Endothelial cell (in vitro differentiated cells): ENCODE measurements at regions not wholly inside any gene's neighbourhood (a gene's known extent, or its start where the extent isn't known, plus 50 kb on each side); places are given as distances from the start of the nearest gene placed in this dataset.

Source experiments
- DNase-seq: peaks from one replicate; pipeline ENCODE4 v3.0.0; 2021; ENCODE audit warnings: low spot score
- H3K27ac Mint-ChIP-seq: one replicate; pipeline ENCODE4 v1.8.0; 2021; ENCODE audit warnings: mixed read lengths, inconsistent platforms; ENCODE audit not compliant: unreplicated experiment
- H3K27me3 Mint-ChIP-seq: one replicate; pipeline ENCODE4 v1.8.0; 2021; ENCODE audit warnings: mild to moderate bottlenecking, moderate library complexity, mixed read lengths, inconsistent platforms; ENCODE audit not compliant: unreplicated experiment
- H3K36me3 Mint-ChIP-seq: one replicate; pipeline ENCODE4 v1.8.0; 2021; ENCODE audit warnings: mild to moderate bottlenecking, low read depth, mixed read lengths, inconsistent platforms; ENCODE audit not compliant: unreplicated experiment
- H3K4me1 Mint-ChIP-seq: one replicate; pipeline ENCODE4 v1.8.0; 2021; ENCODE audit warnings: mild to moderate bottlenecking, mixed read lengths, inconsistent platforms; ENCODE audit not compliant: unreplicated experiment
- H3K4me3 Mint-ChIP-seq: one replicate; pipeline ENCODE4 v1.8.0; 2021; ENCODE audit warnings: mild to moderate bottlenecking, mixed read lengths, inconsistent platforms; ENCODE audit not compliant: unreplicated experiment
- H3K9me3 Mint-ChIP-seq: one replicate; pipeline ENCODE4 v1.8.0; 2021; ENCODE audit warnings: mixed read lengths, inconsistent platforms; ENCODE audit not compliant: unreplicated experiment
- CTCF ChIP-seq: fragments of 200-600 bp; sonication (generic); IDR thresholded peaks from one replicate; pipeline ENCODE4 v1.5.0; 2021; ENCODE audit warnings: antibody characterized with exemption; ENCODE audit not compliant: unreplicated experiment

GRCh38 chr4:30632751-30633150, 87.4 kb upstream of the PCDH7 start:
- no peaks in the 10 kb centered on the region for H3K9me3 Mint-ChIP-seq
- no peak overlapping the region for H3K4me3 Mint-ChIP-seq
- no peaks in the 10 kb centered on the region for H3K4me1 Mint-ChIP-seq
- DNase-seq = no peak
- H3K27ac Mint-ChIP-seq = no peak overlapping the region
- TF ChIP-seq CTCF = no peak
- no peaks in the 10 kb centered on the region for H3K27me3 Mint-ChIP-seq
- H3K36me3 Mint-ChIP-seq = no peaks in the 10 kb centered on the region

DNA sequence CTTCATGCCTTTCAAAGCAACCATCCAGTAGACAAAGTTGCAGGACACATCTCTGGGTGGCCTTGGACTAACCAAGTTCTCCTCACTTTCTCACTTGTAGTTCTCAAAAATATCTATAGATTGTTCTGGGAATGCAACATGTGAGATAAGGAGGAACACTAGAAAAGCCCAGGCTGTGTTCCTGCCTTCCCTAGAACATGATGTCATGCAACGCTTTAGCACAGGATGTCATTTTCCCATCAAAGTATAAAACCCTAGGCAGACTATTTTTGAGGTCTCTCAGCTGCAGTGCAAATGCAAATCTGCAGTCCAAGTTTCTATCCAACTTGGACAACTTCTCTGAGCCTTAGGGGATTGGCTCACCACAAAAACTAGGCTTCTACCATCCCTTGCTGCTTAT, 78.8 kb upstream of the PCDH7 start:
- H3K4me3 Mint-ChIP-seq = no peak overlapping the region
- no peaks in the 10 kb centered on the region for H3K36me3 Mint-ChIP-seq
- TF ChIP-seq CTCF = no peak
- no peak overlapping the region for H3K27ac Mint-ChIP-seq
- H3K9me3 Mint-ChIP-seq = no peaks in the 10 kb centered on the region
- no peak for DNase-seq
- H3K27me3 Mint-ChIP-seq = no peaks in the 10 kb centered on the region
- H3K4me1 Mint-ChIP-seq = no peaks in the 10 kb centered on the region

- no peaks in the 10 kb centered on the region for H3K27me3 Mint-ChIP-seq
- DNase-seq = no peak
- H3K4me3 Mint-ChIP-seq = no peak overlapping the region
- no peaks in the 10 kb centered on the region for H3K9me3 Mint-ChIP-seq
- no peak overlapping the region for H3K27ac Mint-ChIP-seq
- H3K4me1 Mint-ChIP-seq = no peaks in the 10 kb centered on the region
- H3K36me3 Mint-ChIP-seq = no peaks in the 10 kb centered on the region
- TF ChIP-seq CTCF = no peak
Observed at GRCh38 chr4:30642567-30642966, 77.6 kb upstream of the PCDH7 start.

- no peaks in the 10 kb centered on the region for H3K4me1 Mint-ChIP-seq
- H3K36me3 Mint-ChIP-seq = no peaks in the 10 kb centered on the region
- no peak overlapping the region for H3K27ac Mint-ChIP-seq
- DNase-seq = no peak
- no peak overlapping the region for H3K4me3 Mint-ChIP-seq
- no peaks in the 10 kb centered on the region for H3K9me3 Mint-ChIP-seq
- H3K27me3 Mint-ChIP-seq = no peaks in the 10 kb centered on the region
- TF ChIP-seq CTCF = no peak
Observed at GRCh38 chr4:30653291-30653690, 66.9 kb upstream of the PCDH7 start.

- Mint-ChIP-seq H3K27me3 (no peaks in the 10 kb centered on the region), H3K4me3 (no peak overlapping the region), H3K36me3 (no peaks in the 10 kb centered on the region)
Observed at GRCh38 chr4:30656828-30657227, 63.3 kb upstream of the PCDH7 start.

More at GRCh38 chr4:30656828-30657227, 63.3 kb upstream of the PCDH7 start:
- no peaks in the 10 kb centered on the region for H3K4me1 Mint-ChIP-seq
- DNase-seq = no peak
- H3K27ac Mint-ChIP-seq = no peak overlapping the region
- no peaks in the 10 kb centered on the region for H3K9me3 Mint-ChIP-seq
- no peak for TF ChIP-seq CTCF
